HEK293 (cell line): ENCODE measurements at regions not wholly inside any gene's neighbourhood (a gene's known extent, or its start where the extent isn't known, plus 50 kb on each side); places are given as distances from the start of the nearest gene placed in this dataset.

Experiments
- CTCF ChIP-seq: fragments of 450-650 bp; formaldehyde crosslinking; IDR thresholded peaks from 2 replicates; pipeline ENCODE4 v1.5.1; 2016; ENCODE audit warnings: missing biosample characterization, missing genetic modification characterization
- PATZ1 ChIP-seq: fragments of 450-650 bp; formaldehyde crosslinking; IDR thresholded peaks from 2 replicates; pipeline ENCODE4 v1.5.1; 2016; ENCODE audit warnings: missing biosample characterization, missing genetic modification characterization
- PBX3 ChIP-seq: sonication (generic); formaldehyde crosslinking; IDR thresholded peaks from 2 replicates; pipeline ENCODE4 v1.8.1; 2022; ENCODE audit warnings: mild to moderate bottlenecking, moderate library complexity, missing genetic modification reagents
- ZNF114 ChIP-seq: fragments of 450-650 bp; formaldehyde crosslinking; IDR thresholded peaks from 2 replicates; pipeline ENCODE4 v1.5.0; 2017; ENCODE audit warnings: missing biosample characterization, missing genetic modification characterization
- ZNF138 ChIP-seq: fragments of 450-650 bp; formaldehyde crosslinking; IDR thresholded peaks from 2 replicates; pipeline ENCODE4 v1.5.1; 2016; ENCODE audit warnings: missing biosample characterization, missing genetic modification characterization, borderline replicate concordance
- ZNF174 ChIP-seq: fragments of 450-650 bp; formaldehyde crosslinking; IDR thresholded peaks from 2 replicates; pipeline ENCODE4 v1.5.0; 2017; ENCODE audit warnings: missing biosample characterization, mild to moderate bottlenecking, missing genetic modification characterization
- ZNF239 ChIP-seq: fragments of 450-650 bp; formaldehyde crosslinking; IDR thresholded peaks from 2 replicates; pipeline ENCODE4 v1.5.1; 2016; ENCODE audit warnings: missing biosample characterization, missing genetic modification characterization
- ZNF280C ChIP-seq: fragments of 450-650 bp; formaldehyde crosslinking; IDR thresholded peaks from 2 replicates; pipeline ENCODE4 v1.5.1; 2016; ENCODE audit warnings: missing biosample characterization, missing genetic modification characterization
- ZNF510 ChIP-seq: fragments of 450-650 bp; formaldehyde crosslinking; IDR thresholded peaks from 2 replicates; pipeline ENCODE4 v1.5.1; 2018; ENCODE audit warnings: mild to moderate bottlenecking, missing genetic modification characterization, missing biosample characterization; ENCODE audit not compliant: insufficient replicate concordance
- ZNF558 ChIP-seq: fragments of 450-650 bp; formaldehyde crosslinking; IDR thresholded peaks from 2 replicates; pipeline ENCODE4 v1.5.1; 2016; ENCODE audit warnings: missing biosample characterization, missing genetic modification characterization
- ZNF670 ChIP-seq: fragments of 450-650 bp; formaldehyde crosslinking; IDR thresholded peaks from 2 replicates; pipeline ENCODE4 v1.5.1; 2016; ENCODE audit warnings: missing biosample characterization, missing genetic modification characterization, low read depth
- ZXDB ChIP-seq: fragments of 450-650 bp; formaldehyde crosslinking; IDR thresholded peaks from 2 replicates; pipeline ENCODE4 v1.5.1; 2016; ENCODE audit warnings: missing biosample characterization, missing genetic modification characterization
- TF ChIP-seq, protein P1 (sequence below): fragments of 450-650 bp; formaldehyde crosslinking; IDR thresholded peaks from 2 replicates; pipeline ENCODE4 v1.5.1; 2016; ENCODE audit warnings: missing biosample characterization, missing genetic modification characterization

- no peak for TF ChIP-seq ZXDB (tag by site-specific recombination)
- no peak for TF ChIP-seq ZNF138 (tag by site-specific recombination)
- TF ChIP-seq CTCF: no peak
- no peak for TF ChIP-seq ZNF114
- no peak for TF ChIP-seq ZNF670 (tag by site-specific recombination)
- TF ChIP-seq PATZ1 (tag by site-specific recombination): no peak
- TF ChIP-seq ZNF174: no peak
- no peak for TF ChIP-seq ZNF558
- TF ChIP-seq, protein P1, sequence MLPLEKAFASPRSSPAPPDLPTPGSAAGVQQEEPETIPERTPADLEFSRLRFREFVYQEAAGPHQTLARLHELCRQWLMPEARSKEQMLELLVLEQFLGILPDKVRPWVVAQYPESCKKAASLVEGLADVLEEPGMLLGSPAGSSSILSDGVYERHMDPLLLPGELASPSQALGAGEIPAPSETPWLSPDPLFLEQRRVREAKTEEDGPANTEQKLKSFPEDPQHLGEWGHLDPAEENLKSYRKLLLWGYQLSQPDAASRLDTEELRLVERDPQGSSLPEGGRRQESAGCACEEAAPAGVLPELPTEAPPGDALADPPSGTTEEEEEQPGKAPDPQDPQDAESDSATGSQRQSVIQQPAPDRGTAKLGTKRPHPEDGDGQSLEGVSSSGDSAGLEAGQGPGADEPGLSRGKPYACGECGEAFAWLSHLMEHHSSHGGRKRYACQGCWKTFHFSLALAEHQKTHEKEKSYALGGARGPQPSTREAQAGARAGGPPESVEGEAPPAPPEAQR (tag by site-specific recombination): no peak
- no peak for TF ChIP-seq ZNF510 (tag by site-specific recombination)
- no peak for TF ChIP-seq ZNF280C (tag by site-specific recombination)
- no peak for TF ChIP-seq PBX3
- no peak for TF ChIP-seq ZNF239 (tag by site-specific recombination)
Measured at GRCh38 chr4:19047279-19047880, 1025.8 kb upstream of the LCORL start.
